OCI-LY1 (cell line): ENCODE measurements at regions not wholly inside any gene's neighbourhood (a gene's known extent, or its start where the extent isn't known, plus 50 kb on each side); places are given as distances from the start of the nearest gene placed in this dataset.

Source experiments
- CTCF ChIP-seq: fragments of 200-600 bp; sonication (generic), shearing (Covaris generic); IDR thresholded peaks from 2 replicates; pipeline ENCODE4 v1.5.1; 2017; ENCODE audit warnings: mild to moderate bottlenecking, antibody characterized with exemption, low read length, moderate library complexity, mixed read lengths
- EZH2 ChIP-seq: fragments of 200-600 bp; sonication (generic), shearing (Covaris generic); IDR thresholded peaks from 2 replicates; pipeline ENCODE4 v1.8.0; 2017; ENCODE audit warnings: borderline replicate concordance, mixed run types, mild to moderate bottlenecking, antibody characterized with exemption, low read length, moderate library complexity, mixed read lengths

GRCh38 chr1:60329651-60330050 is 256.1 kb upstream of the C1orf87 start:
- no peak for TF ChIP-seq CTCF
- no peak for TF ChIP-seq EZH2
